ENCODE measurements at regions not wholly inside any gene's neighbourhood (a gene's known extent, or its start where the extent isn't known, plus 50 kb on each side); places are given as distances from the start of the nearest gene placed in this dataset.

DNA sequence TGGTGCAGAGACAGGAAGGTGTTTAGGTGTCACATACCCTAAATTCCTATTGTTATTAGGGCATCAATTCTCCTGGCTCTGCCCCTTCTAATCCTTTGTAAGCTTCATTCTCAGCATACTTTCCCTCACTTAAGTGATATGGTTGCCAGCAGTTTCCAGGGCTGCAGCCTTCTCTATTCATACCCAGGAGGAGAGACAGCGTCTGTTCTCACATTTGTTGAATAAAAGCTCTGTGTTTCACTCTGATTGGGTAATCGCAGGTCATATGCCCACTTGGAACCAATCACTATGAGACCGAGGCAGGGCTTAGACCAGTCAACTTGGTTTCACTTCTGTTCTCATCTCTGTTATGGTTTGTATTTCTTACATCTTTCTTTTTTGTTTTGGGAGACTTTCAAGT, 109.6 kb upstream of the MTPN start:
- H3K4me3 ChIP-seq (ENCODE audit: low read length) = peak overlapping the region; percentile 88

DNA sequence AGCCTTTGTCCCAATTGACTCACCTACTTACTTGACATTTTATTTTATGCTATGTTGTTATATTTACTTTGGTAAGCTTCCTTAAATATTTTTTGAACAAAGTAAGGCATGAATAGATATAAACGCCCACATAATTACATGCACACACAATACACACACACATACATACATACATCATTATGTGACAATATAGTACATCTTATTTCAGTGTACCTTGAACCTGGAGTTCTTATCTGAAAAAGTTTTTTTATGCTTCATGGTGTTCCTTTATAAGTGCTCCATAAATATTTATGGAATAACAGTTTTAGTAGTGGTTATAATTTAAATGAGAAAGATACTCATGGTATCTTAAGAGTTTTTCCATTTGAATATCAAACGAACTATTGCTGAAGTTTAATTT, 102.8 kb upstream of the MTPN start:
- DNase-seq (ENCODE audit: low read depth) = no peak
- Histone ChIP-seq H3K36me3 (ENCODE audit: control insufficient read depth, insufficient read depth, low read length, severe bottlenecking) (no peaks in the 10 kb centered on the region), H3K4me1 (ENCODE audit: control insufficient read depth, insufficient read depth, low read length) (no peaks in the 10 kb centered on the region), H3K4me3 (ENCODE audit: low read length) (no peak overlapping the region), H3K9me3 (ENCODE audit: control insufficient read depth, low read length) (no peaks in the 10 kb centered on the region), H3K9ac (ENCODE audit: low read length) (no peak overlapping the region), H3K27me3 (replicated peaks; ENCODE audit: control insufficient read depth, insufficient read depth, low read length) (no peaks in the 10 kb centered on the region)

More for the DNA sequence above, 109.6 kb upstream of the MTPN start:
- no peaks in the 10 kb centered on the region for H3K27me3 ChIP-seq (replicated peaks; ENCODE audit: control insufficient read depth, insufficient read depth, low read length)
- H3K9ac ChIP-seq (ENCODE audit: low read length) = peak overlapping the region; percentile 85
- H3K36me3 ChIP-seq (ENCODE audit: control insufficient read depth, insufficient read depth, low read length, severe bottlenecking) = no peaks in the 10 kb centered on the region
- H3K9me3 ChIP-seq (ENCODE audit: control insufficient read depth, low read length) = no peaks in the 10 kb centered on the region
- peak; percentile 90 for DNase-seq (ENCODE audit: low read depth)
- peaks cover 5% of the 10 kb centered on the region for H3K4me1 ChIP-seq (ENCODE audit: control insufficient read depth, insufficient read depth, low read length)

DNA sequence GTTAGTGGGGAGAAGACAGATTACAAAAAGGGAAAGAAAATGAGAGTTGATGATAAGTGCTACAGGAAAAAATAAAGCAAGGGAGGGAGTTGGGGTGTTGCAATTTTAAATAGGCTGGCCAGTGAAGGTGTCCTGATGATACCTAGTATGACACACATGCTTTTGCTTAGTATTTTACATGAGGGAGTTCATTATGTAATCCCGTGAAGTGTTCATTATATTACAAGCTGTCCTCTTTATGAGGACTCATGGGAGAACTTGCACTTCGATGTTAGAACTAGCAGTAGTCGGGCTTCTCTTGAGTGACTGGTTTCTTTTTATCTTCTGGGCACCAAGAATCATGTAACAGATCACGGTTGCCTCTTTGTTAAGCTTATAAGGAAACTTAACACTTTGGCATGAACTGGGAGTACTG, 102.3 kb upstream of the MTPN start:
- no peak overlapping the region for H3K4me3 ChIP-seq (ENCODE audit: low read length)

DNA sequence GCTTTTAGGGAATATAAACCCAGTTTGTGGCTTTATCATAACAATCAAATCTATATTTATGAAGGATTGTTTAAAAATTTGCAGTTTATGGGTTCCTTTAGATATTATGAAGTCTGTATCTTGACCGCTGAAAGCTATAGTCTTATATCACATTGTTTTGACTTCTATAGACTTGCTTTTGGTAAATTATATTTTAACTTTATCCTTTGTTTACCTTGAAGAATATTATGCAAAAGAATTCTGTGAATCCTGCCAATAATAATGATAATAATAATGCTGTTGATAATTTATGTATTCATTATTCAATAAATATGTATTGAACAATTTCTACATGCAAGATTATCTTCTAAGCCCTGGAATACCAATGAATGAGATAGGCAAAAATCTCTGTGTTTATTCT, 101.9 kb upstream of the MTPN start:
- no peak for DNase-seq (ENCODE audit: low read depth)
- Histone ChIP-seq H3K9ac (ENCODE audit: low read length) (no peak overlapping the region), H3K9me3 (ENCODE audit: control insufficient read depth, low read length) (no peaks in the 10 kb centered on the region), H3K36me3 (ENCODE audit: control insufficient read depth, insufficient read depth, low read length, severe bottlenecking) (no peaks in the 10 kb centered on the region), H3K4me1 (ENCODE audit: control insufficient read depth, insufficient read depth, low read length) (no peaks in the 10 kb centered on the region), H3K4me3 (ENCODE audit: low read length) (no peak overlapping the region), H3K27me3 (replicated peaks; ENCODE audit: control insufficient read depth, insufficient read depth, low read length) (no peaks in the 10 kb centered on the region)

More for the DNA sequence above, 102.3 kb upstream of the MTPN start:
- no peak for DNase-seq (ENCODE audit: low read depth)
- Histone ChIP-seq H3K36me3 (ENCODE audit: control insufficient read depth, insufficient read depth, low read length, severe bottlenecking) (no peaks in the 10 kb centered on the region), H3K9me3 (ENCODE audit: control insufficient read depth, low read length) (no peaks in the 10 kb centered on the region), H3K27me3 (replicated peaks; ENCODE audit: control insufficient read depth, insufficient read depth, low read length) (no peaks in the 10 kb centered on the region), H3K4me1 (ENCODE audit: control insufficient read depth, insufficient read depth, low read length) (no peaks in the 10 kb centered on the region), H3K9ac (ENCODE audit: low read length) (no peak overlapping the region)

DNA sequence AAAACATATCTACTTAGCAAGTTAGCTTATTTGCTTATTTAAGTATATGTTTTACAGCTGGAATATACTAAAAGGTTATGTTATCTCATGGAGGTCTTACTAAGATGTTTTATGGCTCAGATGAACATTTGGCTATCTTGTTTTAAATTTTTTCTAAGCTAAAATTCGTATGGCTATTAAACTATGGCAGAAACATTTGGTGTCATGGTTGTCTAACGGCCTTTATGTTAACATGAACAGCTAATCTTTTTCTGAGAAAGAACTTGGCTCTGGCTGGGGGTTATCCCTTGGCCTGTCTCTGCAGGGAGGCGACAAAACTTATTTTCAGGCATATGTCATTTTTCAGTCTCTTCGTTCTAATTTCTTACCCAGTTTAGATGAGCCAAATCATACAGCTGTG, 101.5 kb upstream of the MTPN start:
- DNase-seq (ENCODE audit: low read depth) = no peak
- H3K9me3 ChIP-seq (ENCODE audit: control insufficient read depth, low read length) = no peaks in the 10 kb centered on the region

DNA sequence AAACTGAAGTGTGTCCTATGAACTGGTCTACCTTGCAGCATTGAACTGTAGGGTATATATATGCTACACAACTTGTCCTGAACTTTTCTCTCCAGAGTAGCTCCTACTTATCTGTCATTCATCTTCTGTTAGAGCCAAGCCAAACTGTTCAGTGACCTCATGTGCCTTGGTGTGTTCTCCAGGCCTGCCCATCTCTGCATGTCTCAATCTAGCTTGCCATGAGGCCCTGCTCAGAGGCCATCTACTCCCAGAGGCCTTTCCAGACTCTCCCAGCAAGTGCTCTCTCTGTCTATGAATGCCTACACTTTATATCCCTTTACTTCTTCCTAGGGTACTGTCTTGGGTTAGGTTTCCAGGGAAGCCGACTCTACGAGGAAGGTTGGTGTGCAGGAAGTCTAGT, 99.8 kb upstream of the MTPN start:
- Histone ChIP-seq H3K4me1 (ENCODE audit: control insufficient read depth, insufficient read depth, low read length) (no peaks in the 10 kb centered on the region), H3K4me3 (ENCODE audit: low read length) (no peak overlapping the region), H3K36me3 (ENCODE audit: control insufficient read depth, insufficient read depth, low read length, severe bottlenecking) (no peaks in the 10 kb centered on the region), H3K27me3 (replicated peaks; ENCODE audit: control insufficient read depth, insufficient read depth, low read length) (no peaks in the 10 kb centered on the region), H3K9me3 (ENCODE audit: control insufficient read depth, low read length) (no peaks in the 10 kb centered on the region), H3K9ac (ENCODE audit: low read length) (no peak overlapping the region)
- DNase-seq (ENCODE audit: low read depth) = no peak

More for the DNA sequence above, 101.5 kb upstream of the MTPN start:
- no peaks in the 10 kb centered on the region for H3K4me1 ChIP-seq (ENCODE audit: control insufficient read depth, insufficient read depth, low read length)
- no peaks in the 10 kb centered on the region for H3K36me3 ChIP-seq (ENCODE audit: control insufficient read depth, insufficient read depth, low read length, severe bottlenecking)
- H3K27me3 ChIP-seq (replicated peaks; ENCODE audit: control insufficient read depth, insufficient read depth, low read length) = no peaks in the 10 kb centered on the region
- no peak overlapping the region for H3K9ac ChIP-seq (ENCODE audit: low read length)
- H3K4me3 ChIP-seq (ENCODE audit: low read length) = no peak overlapping the region

DNA sequence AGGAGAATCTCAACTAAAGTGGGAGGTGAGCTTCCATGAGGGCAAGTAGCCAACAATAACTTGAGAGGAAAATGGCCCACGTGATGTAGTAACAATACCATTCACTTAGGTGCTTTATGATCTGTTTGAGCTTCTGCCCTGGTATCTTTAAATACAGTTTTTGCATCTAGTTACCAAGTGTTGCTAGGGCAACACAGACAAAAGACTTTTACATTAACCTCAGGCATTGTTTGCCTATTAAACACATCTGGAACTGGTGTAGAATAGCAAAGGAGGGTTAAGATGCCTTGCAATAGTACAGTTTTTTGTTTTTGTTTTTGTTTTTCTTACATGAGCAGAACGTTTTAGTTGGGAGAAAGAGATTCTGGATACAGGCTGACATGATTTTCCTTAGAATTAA, 97.7 kb upstream of the MTPN start:
- Histone ChIP-seq H3K4me1 (ENCODE audit: control insufficient read depth, insufficient read depth, low read length) (peaks cover 3% of the 10 kb centered on the region), H3K27me3 (replicated peaks; ENCODE audit: control insufficient read depth, insufficient read depth, low read length) (no peaks in the 10 kb centered on the region), H3K9ac (ENCODE audit: low read length) (no peak overlapping the region), H3K36me3 (ENCODE audit: control insufficient read depth, insufficient read depth, low read length, severe bottlenecking) (no peaks in the 10 kb centered on the region), H3K9me3 (ENCODE audit: control insufficient read depth, low read length) (no peaks in the 10 kb centered on the region), H3K4me3 (ENCODE audit: low read length) (no peak overlapping the region)
- DNase-seq (ENCODE audit: low read depth) = peak; percentile 34

DNA sequence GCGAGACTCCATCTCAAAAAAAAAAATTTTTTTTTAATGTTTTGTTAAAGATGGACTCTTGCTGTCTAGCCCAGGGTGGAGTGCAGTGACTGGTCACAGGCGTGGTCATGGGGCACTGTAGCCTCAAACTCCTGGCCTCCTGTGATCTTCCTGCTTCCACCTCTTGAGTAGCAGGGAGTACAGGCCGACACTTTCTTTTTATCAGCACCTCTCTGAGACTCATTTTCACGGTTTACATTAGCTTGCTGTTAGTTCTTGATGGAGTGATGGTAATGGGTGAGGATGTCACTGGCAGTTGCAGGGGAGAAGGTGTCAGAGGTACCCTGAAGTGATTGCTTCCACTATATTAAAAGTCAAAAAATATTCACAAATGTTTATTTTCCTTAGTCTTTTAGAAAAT, 95.3 kb upstream of the MTPN start:
- no peaks in the 10 kb centered on the region for H3K27me3 ChIP-seq (replicated peaks; ENCODE audit: control insufficient read depth, insufficient read depth, low read length)
- H3K4me1 ChIP-seq (ENCODE audit: control insufficient read depth, insufficient read depth, low read length) = peaks cover 3% of the 10 kb centered on the region
- H3K9ac ChIP-seq (ENCODE audit: low read length) = no peak overlapping the region
- H3K36me3 ChIP-seq (ENCODE audit: control insufficient read depth, insufficient read depth, low read length, severe bottlenecking) = no peaks in the 10 kb centered on the region
- H3K4me3 ChIP-seq (ENCODE audit: low read length) = no peak overlapping the region
- DNase-seq (ENCODE audit: low read depth) = no peak
- H3K9me3 ChIP-seq (ENCODE audit: control insufficient read depth, low read length) = no peaks in the 10 kb centered on the region

DNA sequence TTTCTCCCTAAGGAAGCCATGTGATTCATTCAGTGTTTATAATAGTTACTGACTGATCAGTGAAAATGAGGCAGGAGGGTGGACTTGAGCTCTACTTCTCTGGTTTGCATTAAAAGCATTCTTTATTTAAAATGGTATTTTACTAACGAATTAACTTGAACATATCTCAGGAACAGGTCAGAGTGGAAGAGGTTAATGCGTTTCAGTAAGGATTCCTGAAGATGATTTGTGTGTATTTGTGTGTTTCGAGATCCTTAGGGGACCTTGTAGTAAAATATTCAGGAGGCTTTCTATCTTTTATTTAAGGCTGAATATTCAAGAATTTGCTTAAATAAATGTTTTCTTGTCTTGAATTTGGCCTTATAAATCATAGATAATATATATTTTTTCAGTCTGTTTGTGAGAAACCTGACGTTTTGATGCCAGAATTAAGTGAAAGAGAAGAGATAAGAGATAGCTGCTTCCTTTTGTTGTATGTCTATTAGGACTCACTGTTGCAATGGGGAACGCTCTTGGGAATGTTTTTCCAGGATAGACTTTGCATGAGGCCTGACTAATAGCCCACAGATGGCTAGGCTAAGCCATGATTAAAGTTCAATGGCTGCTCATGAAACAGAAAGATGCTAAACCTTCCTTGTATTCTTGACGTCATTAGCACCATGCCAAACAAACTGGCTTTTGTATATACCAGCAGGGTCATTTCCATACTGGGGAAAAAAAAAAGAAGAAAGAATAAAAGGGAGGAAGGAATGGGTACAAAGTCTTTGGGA, 93.8 kb upstream of the MTPN start:
- peaks cover 3% of the 10 kb centered on the region for H3K4me1 ChIP-seq (ENCODE audit: control insufficient read depth, insufficient read depth, low read length)
- no peaks in the 10 kb centered on the region for H3K27me3 ChIP-seq (replicated peaks; ENCODE audit: control insufficient read depth, insufficient read depth, low read length)
- no peak overlapping the region for H3K4me3 ChIP-seq (ENCODE audit: low read length)
- H3K9ac ChIP-seq (ENCODE audit: low read length) = no peak overlapping the region
- no peaks in the 10 kb centered on the region for H3K9me3 ChIP-seq (ENCODE audit: control insufficient read depth, low read length)
- DNase-seq (ENCODE audit: low read depth) = no peak
- no peaks in the 10 kb centered on the region for H3K36me3 ChIP-seq (ENCODE audit: control insufficient read depth, insufficient read depth, low read length, severe bottlenecking)

DNA sequence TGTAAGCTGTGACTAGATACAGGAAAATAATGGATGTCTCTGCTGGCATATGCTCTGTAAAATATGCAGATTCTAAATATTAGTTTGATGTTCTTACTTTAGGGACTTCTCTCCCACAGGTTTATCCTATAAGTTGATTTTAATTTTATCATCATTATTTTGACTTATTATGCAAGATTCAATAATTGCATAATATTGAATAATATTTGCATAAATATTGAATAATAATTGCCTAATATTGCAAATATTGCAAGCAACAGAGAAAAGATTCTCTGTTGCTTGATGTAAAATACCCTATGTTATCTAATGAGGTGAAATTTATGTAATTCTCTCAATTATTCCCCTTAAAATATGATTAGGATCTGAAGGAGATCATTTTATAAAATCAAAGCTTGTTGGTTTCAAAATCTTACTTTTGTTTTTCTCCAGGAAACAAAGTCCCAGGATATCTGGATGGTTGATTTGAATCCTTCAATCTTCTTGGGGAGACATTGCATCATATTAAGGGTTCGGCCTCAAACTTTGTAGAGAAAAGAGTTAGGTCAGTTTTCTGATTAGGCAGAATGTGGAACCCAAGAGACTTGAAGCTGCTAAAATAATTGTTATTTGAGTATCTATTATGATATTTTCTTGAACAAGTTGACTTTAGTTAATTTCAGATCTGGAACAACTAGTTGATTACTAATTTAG, 92.8 kb upstream of the MTPN start:
- Histone ChIP-seq H3K4me3 (ENCODE audit: low read length) (no peak overlapping the region), H3K9ac (ENCODE audit: low read length) (no peak overlapping the region), H3K36me3 (ENCODE audit: control insufficient read depth, insufficient read depth, low read length, severe bottlenecking) (no peaks in the 10 kb centered on the region), H3K27me3 (replicated peaks; ENCODE audit: control insufficient read depth, insufficient read depth, low read length) (no peaks in the 10 kb centered on the region), H3K4me1 (ENCODE audit: control insufficient read depth, insufficient read depth, low read length) (peaks cover 3% of the 10 kb centered on the region), H3K9me3 (ENCODE audit: control insufficient read depth, low read length) (no peaks in the 10 kb centered on the region)
- DNase-seq (ENCODE audit: low read depth) = no peak

DNA sequence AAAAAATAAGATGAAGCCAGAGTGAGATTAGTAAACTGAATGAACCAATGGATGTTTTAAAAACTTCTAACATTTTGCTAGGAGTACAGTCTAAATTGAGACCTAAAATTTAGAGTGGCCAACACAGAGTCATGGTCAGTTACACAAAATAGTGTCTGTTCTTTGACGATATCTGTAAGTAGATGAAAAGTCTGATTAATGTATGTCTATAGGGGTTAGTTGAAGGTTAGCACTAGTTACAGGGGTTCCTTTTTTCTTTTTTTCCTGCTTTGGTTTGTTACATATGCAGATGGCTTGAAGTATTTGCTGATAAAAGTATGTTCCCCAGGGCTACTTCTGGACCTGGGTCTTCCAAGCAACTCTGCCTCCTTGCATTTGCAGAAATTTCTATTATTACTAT, 90.1 kb upstream of the MTPN start:
- Histone ChIP-seq H3K4me1 (ENCODE audit: control insufficient read depth, insufficient read depth, low read length) (peaks cover 3% of the 10 kb centered on the region), H3K9ac (ENCODE audit: low read length) (no peak overlapping the region), H3K9me3 (ENCODE audit: control insufficient read depth, low read length) (no peaks in the 10 kb centered on the region), H3K36me3 (ENCODE audit: control insufficient read depth, insufficient read depth, low read length, severe bottlenecking) (no peaks in the 10 kb centered on the region), H3K27me3 (replicated peaks; ENCODE audit: control insufficient read depth, insufficient read depth, low read length) (no peaks in the 10 kb centered on the region), H3K4me3 (ENCODE audit: low read length) (no peak overlapping the region)
- no peak for DNase-seq (ENCODE audit: low read depth)
